AG10803 (cell line): ENCODE measurements at regions not wholly inside any gene's neighbourhood (a gene's known extent, or its start where the extent isn't known, plus 50 kb on each side); places are given as distances from the start of the nearest gene placed in this dataset.
"Not testable (repeated sequence)": the region's sequence is repeated elsewhere in the genome, so short reads cannot be mapped to it uniquely, and the experiment has no call there.

Experiments used
- DNase-seq: peaks from one replicate; pipeline ENCODE4 v3.0.0; 2010; ENCODE audit warnings: low read depth
- H3K4me3 ChIP-seq: 2 replicates; pipeline ENCODE4 v1.5.1; 2011; ENCODE audit warnings: mild to moderate bottlenecking, low read length, control low read depth
- CTCF ChIP-seq: conservative IDR thresholded peaks from 2 replicates; pipeline ENCODE4 v1.5.1; 2011; ENCODE audit warnings: mild to moderate bottlenecking, low read length, control low read depth, inconsistent platforms

- TF ChIP-seq CTCF, result no peak
- H3K4me3 ChIP-seq, result no peak overlapping the region
- no peak for DNase-seq
Observed at GRCh38 chr4:57364255-57364654, 254.1 kb upstream of the IGFBP7 start.

DNA sequence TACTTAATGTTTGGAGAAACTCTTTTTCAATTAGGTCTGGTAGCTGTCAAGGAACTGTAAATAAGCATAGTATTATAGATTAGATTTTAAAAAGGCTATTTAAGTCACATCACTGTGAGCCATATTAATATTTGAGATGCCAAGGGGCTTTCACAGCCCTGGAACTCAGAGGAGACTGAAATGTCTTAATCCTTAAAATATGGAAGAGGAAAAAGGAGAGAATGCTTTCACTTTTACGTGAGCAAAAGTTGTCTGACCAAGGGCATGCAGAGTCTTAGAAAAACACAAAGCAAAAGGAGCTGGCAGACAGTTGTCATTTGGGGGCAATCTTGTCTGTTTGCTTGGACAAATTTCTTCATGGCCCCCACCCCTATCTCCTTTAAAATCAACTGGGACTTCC lies 253.2 kb upstream of the IGFBP7 start:
- TF ChIP-seq CTCF, result no peak
- H3K4me3 ChIP-seq, result no peak overlapping the region

DNA sequence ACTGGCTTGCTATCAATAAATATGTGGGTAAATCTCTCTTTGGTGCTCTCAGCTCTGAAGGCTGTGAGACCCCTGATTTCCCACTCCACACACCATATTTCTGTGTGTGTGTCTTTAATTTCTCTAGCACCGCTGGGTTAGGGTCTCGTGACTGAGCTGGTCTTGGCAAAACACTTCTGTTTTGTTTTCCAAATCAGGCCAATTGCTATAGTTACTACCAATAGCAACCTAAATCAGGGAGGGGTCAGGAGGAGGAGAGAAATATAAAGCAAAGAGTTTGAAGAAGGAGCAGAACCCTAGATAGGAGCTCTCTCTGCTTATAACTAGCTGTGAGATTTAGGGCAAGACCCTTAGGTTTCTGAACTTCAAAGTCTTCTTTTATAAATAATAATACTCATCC lies 250.5 kb upstream of the IGFBP7 start:
- TF ChIP-seq CTCF, result no peak
- no peak for DNase-seq
- H3K4me3 ChIP-seq, result no peak overlapping the region

More for the DNA sequence above, 253.2 kb upstream of the IGFBP7 start:
- DNase-seq, result no peak

DNA sequence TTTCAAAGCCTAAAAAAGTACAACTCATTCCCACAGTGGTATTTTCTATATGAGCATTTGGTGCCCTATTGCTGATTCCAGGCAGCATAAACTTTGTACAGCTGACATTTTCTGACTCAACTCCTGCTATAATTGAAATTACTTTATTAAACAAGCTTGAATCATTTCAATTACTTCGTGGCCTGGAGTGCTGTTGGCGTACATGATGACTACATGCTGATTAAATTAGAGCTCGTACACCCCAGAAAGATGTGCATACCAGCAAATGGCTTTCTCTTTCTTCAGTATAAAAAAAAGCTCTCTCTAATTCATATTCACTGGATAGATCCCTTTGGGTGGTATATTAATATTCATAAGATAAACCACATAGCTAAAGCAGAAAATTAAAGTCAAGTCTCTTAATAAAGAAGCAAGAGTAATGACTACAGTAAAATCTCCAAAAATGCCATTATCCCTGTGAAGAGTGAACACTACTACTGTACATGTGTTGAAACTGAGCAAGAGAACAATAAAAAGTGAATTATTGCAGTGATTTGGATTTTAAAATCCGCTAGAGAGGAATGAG lies 245.0 kb upstream of the IGFBP7 start:
- TF ChIP-seq CTCF, result no peak
- no peak overlapping the region for H3K4me3 ChIP-seq
- no peak for DNase-seq

DNA sequence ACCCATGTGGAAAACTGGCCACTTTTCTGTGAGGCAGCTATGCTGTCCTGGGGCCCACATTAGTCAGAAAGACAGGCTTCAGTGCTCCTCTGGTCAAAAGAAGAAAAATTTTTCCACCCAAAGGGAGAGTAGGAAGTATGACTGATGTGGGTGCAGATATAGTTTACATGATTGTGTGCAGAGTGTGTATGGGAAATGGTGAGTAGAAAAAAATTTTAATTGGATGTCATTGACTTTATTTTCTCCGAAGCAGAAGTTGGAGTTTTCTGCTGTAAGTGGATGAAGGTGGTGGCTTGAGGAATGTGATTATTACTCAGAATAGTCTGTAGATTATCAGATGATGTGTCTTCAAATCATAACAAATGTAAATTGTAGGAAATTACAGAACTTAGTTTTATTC lies 241.5 kb upstream of the IGFBP7 start:
- no peak for TF ChIP-seq CTCF
- H3K4me3 ChIP-seq, result no peak overlapping the region
- DNase-seq, result peak; percentile 9

DNA sequence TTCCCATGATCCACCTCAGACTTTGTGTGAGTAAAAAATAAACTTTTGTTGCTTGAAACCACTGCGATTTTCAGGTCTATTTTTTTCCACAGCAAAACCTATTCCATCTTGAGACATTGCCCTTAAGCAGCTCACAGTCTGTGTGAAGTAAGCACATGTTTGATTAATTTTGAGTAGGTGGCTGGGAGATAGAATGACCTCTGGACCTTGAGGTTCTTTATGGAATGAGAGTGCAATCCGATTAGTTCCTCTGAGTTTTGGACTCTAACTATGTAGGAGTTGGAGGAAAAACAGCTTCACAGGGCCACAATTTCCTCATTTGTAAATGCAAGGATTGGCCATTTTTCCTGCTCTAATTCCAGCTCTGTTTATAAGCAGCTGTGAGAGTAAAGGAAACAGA lies 234.1 kb upstream of the IGFBP7 start:
- no peak overlapping the region for H3K4me3 ChIP-seq
- no peak for TF ChIP-seq CTCF
- DNase-seq, result no peak

GRCh38 chr4:57342411-57342810 lies 232.2 kb upstream of the IGFBP7 start:
- DNase-seq, result peak; percentile 13
- no peak overlapping the region for H3K4me3 ChIP-seq
- no peak for TF ChIP-seq CTCF

GRCh38 chr4:57338861-57339260 lies 228.7 kb upstream of the IGFBP7 start:
- DNase-seq, H3K4me3 ChIP-seq: not testable (repeated sequence)
